Choroid plexus epithelial cell (primary cell): ENCODE measurements at regions not wholly inside any gene's neighbourhood (a gene's known extent, or its start where the extent isn't known, plus 50 kb on each side); places are given as distances from the start of the nearest gene placed in this dataset.

Source experiments
- DNase-seq: peaks from one replicate; pipeline ENCODE4 v3.0.0-alpha.2; 2010; ENCODE audit warnings: low read depth
- H3K4me3 ChIP-seq: 2 replicates; pipeline ENCODE4 v1.5.1; 2011; ENCODE audit warnings: low read depth, mild to moderate bottlenecking, control low read depth, low read length, moderate library complexity
- TF ChIP-seq, protein P1 (sequence below): conservative IDR thresholded peaks from 2 replicates; pipeline ENCODE4 v1.5.1; 2011; ENCODE audit warnings: low read depth, mild to moderate bottlenecking, control low read depth, inconsistent platforms, low read length, moderate library complexity

GRCh38 chr7:88681682-88682081 lies 77.8 kb upstream of the ZNF804B start:
- DNase-seq: no peak
- H3K4me3 ChIP-seq: no peak overlapping the region
- TF ChIP-seq, protein P1, sequence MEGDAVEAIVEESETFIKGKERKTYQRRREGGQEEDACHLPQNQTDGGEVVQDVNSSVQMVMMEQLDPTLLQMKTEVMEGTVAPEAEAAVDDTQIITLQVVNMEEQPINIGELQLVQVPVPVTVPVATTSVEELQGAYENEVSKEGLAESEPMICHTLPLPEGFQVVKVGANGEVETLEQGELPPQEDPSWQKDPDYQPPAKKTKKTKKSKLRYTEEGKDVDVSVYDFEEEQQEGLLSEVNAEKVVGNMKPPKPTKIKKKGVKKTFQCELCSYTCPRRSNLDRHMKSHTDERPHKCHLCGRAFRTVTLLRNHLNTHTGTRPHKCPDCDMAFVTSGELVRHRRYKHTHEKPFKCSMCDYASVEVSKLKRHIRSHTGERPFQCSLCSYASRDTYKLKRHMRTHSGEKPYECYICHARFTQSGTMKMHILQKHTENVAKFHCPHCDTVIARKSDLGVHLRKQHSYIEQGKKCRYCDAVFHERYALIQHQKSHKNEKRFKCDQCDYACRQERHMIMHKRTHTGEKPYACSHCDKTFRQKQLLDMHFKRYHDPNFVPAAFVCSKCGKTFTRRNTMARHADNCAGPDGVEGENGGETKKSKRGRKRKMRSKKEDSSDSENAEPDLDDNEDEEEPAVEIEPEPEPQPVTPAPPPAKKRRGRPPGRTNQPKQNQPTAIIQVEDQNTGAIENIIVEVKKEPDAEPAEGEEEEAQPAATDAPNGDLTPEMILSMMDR: no peak

GRCh38 chr7:88670536-88670935 lies 89.0 kb upstream of the ZNF804B start:
- DNase-seq: no peak
- TF ChIP-seq, protein P1: no peak
- H3K4me3 ChIP-seq: no peak overlapping the region

DNA sequence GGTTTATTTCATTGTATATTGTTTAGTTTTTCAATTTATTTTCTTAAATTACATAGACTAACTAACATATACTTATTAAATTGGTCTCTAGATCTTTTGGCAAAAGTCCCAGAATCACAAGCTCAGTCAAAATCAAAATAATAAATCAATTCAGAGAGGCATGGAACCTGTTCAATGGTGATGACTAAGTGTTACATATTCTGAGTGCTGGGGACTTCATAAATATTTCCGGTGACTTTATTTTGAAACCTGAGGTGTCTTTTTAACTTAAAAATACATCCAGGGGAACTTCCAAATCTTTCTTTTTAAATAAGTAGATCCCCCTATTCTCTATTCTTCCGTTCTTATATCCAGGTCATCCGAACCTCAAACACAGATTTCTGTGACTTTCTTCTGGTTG lies 89.6 kb upstream of the ZNF804B start:
- H3K4me3 ChIP-seq: no peak overlapping the region
- no peak for DNase-seq
- TF ChIP-seq, protein P1: no peak

DNA sequence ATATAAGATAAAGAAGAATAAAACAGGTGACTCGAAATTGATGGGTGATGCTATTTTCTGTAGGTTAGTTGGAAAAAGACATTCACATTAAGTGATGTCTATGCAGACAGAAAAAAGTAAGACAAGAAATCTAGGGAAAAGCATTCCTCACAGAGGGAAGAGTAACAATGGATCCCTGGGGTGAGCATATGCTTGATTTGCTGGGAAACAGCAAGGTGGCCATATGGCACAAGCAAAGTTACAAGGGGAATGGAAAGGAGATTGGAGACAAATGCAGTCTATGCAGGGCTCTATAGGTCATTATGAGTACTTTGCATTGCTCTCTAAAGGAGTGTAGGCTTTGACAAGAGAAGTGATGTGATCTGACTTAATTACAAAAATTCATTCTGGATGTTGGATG lies 90.9 kb upstream of the ZNF804B start:
- TF ChIP-seq, protein P1: no peak
- H3K4me3 ChIP-seq: no peak overlapping the region
- no peak for DNase-seq

- DNase-seq: no peak
- TF ChIP-seq, protein P1: no peak
- no peak overlapping the region for H3K4me3 ChIP-seq
These were observed 92.9 kb upstream of the ZNF804B start for GRCh38 chr7:88666626-88667025.

GRCh38 chr7:88665892-88666514 lies 93.5 kb upstream of the ZNF804B start:
- H3K4me3 ChIP-seq: no peak overlapping the region
- DNase-seq: no peak
- TF ChIP-seq, protein P1: no peak

DNA sequence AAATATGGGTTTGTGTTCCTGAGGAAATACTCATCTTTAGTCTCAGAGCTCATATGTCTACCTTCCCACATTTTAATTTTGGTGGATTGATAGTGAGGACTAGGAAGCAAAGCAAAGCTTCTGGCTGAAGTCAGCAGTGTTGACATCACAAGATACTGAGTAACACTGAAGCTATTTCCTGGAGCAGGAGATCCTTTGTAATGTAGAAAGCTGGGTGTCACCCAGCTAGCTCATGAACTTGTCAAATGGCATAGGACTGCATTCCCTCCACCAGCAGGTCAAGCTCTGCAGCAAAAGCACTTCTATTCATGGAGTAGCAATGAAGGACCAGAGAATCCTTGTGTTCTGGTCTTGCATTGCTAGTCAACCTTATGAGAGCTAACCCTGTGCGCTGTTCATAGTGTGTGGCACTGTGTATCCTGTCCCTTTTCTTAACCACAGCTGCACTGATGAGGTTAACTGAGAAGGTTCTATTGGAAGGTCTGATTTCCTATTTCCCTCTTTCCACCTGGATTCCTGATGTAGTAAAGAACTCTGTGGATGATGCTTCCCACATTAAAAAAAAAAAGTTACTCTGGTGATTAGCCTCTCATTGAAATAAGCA lies 94.8 kb upstream of the ZNF804B start:
- TF ChIP-seq, protein P1: no peak
- peak; percentile 66 for DNase-seq
- H3K4me3 ChIP-seq: no peak overlapping the region
